Sigmoid colon (tissue), 4 donors: ENCODE measurements at regions not wholly inside any gene's neighbourhood (a gene's known extent, or its start where the extent isn't known, plus 50 kb on each side); places are given as distances from the start of the nearest gene placed in this dataset.

ENCODE experiments used
- POLR2A ChIP-seq, 2 donors: fragments of 450-650 bp; IDR thresholded peaks; one replicate each; pipeline ENCODE4 v1.6.1; 2016; ENCODE audit warnings: antibody characterized with exemption in 2 of 2, mild to moderate bottlenecking in 2 of 2, moderate library complexity in 2 of 2
- POLR2AphosphoS5 ChIP-seq, 4 donors: sonication (generic); formaldehyde crosslinking; IDR thresholded peaks; one replicate each; pipeline ENCODE4 v1.6.1; 2017; ENCODE audit warnings: antibody characterized with exemption in 4 of 4
- TF ChIP-seq, protein P1 (sequence below), 4 experiments: fragments of 450-650 bp in 3 of 4; fragments of 200-600 bp in 1 of 4; IDR thresholded peaks; one replicate each; pipeline ENCODE4 v1.5.1; 2016 to 2019; ENCODE audit warnings: antibody characterized with exemption in 4 of 4, mild to moderate bottlenecking in 3 of 4, moderate library complexity in 2 of 4

GRCh38 chr17:51563961-51564360 lies 303.6 kb downstream of the UTP18 start:
- no peak for TF ChIP-seq POLR2A (IDR thresholded peaks at IDR 0.05)
- no peak for TF ChIP-seq POLR2AphosphoS5 (IDR thresholded peaks at IDR 0.05)
- TF ChIP-seq, protein P1, sequence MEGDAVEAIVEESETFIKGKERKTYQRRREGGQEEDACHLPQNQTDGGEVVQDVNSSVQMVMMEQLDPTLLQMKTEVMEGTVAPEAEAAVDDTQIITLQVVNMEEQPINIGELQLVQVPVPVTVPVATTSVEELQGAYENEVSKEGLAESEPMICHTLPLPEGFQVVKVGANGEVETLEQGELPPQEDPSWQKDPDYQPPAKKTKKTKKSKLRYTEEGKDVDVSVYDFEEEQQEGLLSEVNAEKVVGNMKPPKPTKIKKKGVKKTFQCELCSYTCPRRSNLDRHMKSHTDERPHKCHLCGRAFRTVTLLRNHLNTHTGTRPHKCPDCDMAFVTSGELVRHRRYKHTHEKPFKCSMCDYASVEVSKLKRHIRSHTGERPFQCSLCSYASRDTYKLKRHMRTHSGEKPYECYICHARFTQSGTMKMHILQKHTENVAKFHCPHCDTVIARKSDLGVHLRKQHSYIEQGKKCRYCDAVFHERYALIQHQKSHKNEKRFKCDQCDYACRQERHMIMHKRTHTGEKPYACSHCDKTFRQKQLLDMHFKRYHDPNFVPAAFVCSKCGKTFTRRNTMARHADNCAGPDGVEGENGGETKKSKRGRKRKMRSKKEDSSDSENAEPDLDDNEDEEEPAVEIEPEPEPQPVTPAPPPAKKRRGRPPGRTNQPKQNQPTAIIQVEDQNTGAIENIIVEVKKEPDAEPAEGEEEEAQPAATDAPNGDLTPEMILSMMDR (IDR thresholded peaks at IDR 0.05): no peak
